OCI-LY7 (cell line): ENCODE measurements at regions not wholly inside any gene's neighbourhood (a gene's known extent, or its start where the extent isn't known, plus 50 kb on each side); places are given as distances from the start of the nearest gene placed in this dataset.

ENCODE experiments used
- BruUV-seq: library from RNA; stranded (reverse); fragments of 400-500 nt; replicated peaks from 2 replicates; lab custom pipeline; 2021; lab: Mats Ljungman, UMichigan
- CTCF ChIA-PET: fragments of 300-600 bp; sonication (Branson Sonifier 250); formaldehyde crosslinking; loops from one replicate; lab custom pipeline; 2022; ENCODE audit warnings: antibody characterized with exemption; ENCODE audit not compliant: unreplicated experiment; lab: Charles Lee
- POLR2A ChIA-PET: fragments of 300-600 bp; sonication (Branson Sonifier 250); formaldehyde crosslinking; loops from one replicate; lab custom pipeline; 2022; ENCODE audit warnings: antibody characterized with exemption; lab: Charles Lee
- DNase-seq: peaks from one replicate; pipeline ENCODE4 v3.0.0-alpha.2; 2015; ENCODE audit warnings: low spot score
- H2AFZ ChIP-seq: fragments of 200-600 bp; sonication (generic), shearing (Covaris generic); 2 replicates; pipeline ENCODE4 v1.6.1; 2014; ENCODE audit warnings: mild to moderate bottlenecking, antibody characterized with exemption, low read length, moderate library complexity
- H3K27ac ChIP-seq: fragments of 200-600 bp; sonication (generic); 2 replicates; pipeline ENCODE4 v1.5.1; 2014; ENCODE audit warnings: mixed run types, low read depth, mild to moderate bottlenecking, moderate library complexity, low read length, inconsistent platforms; ENCODE audit not compliant: poor library complexity, severe bottlenecking
- H3K36me3 ChIP-seq: fragments of 200-600 bp; sonication (generic); 2 replicates; pipeline ENCODE4 v1.6.1; 2014; ENCODE audit warnings: mild to moderate bottlenecking, antibody characterized with exemption, low read length, moderate library complexity, mixed read lengths; ENCODE audit not compliant: insufficient read depth
- H3K4me1 ChIP-seq: fragments of 200-600 bp; sonication (generic); 2 replicates; pipeline ENCODE4 v1.5.1; 2014; ENCODE audit warnings: mild to moderate bottlenecking, low read length; ENCODE audit not compliant: insufficient read depth, poor library complexity, severe bottlenecking
- H3K4me2 ChIP-seq: fragments of 200-600 bp; sonication (generic); 2 replicates; pipeline ENCODE4 v1.6.1; 2014; ENCODE audit warnings: mild to moderate bottlenecking, low read length
- H3K4me3 ChIP-seq: fragments of 200-600 bp; sonication (generic); 2 replicates; pipeline ENCODE4 v1.5.1; 2014; ENCODE audit warnings: mild to moderate bottlenecking, low read depth, low read length; ENCODE audit not compliant: poor library complexity, severe bottlenecking
- H3K79me2 ChIP-seq: fragments of 200-600 bp; sonication (generic); 2 replicates; pipeline ENCODE4 v1.6.1; 2016; ENCODE audit warnings: low read depth, mild to moderate bottlenecking, low read length, moderate library complexity, mixed read lengths; ENCODE audit not compliant: insufficient read depth
- H3K9me2 ChIP-seq: fragments of 200-600 bp; sonication (generic); 2 replicates; pipeline ENCODE4 v1.6.1; 2016; ENCODE audit warnings: mild to moderate bottlenecking, low read length, mixed read lengths; ENCODE audit not compliant: insufficient read depth
- H3K9me3 ChIP-seq: fragments of 200-600 bp; sonication (generic); 2 replicates; pipeline ENCODE4 v1.6.1; 2014; ENCODE audit warnings: mild to moderate bottlenecking, mixed run types, low read length, mixed read lengths
- H4K20me1 ChIP-seq: fragments of 200-600 bp; sonication (generic); 2 replicates; pipeline ENCODE4 v1.6.1; 2014; ENCODE audit warnings: mild to moderate bottlenecking, antibody characterized with exemption, low read length, moderate library complexity, mixed read lengths; ENCODE audit not compliant: insufficient read depth
- EZH2phosphoT487 ChIP-seq: fragments of 200-600 bp; sonication (generic); IDR thresholded peaks from 2 replicates; pipeline ENCODE4 v1.6.1; 2018; ENCODE audit warnings: low read depth, borderline replicate concordance, mild to moderate bottlenecking, mixed run types, antibody characterized with exemption, low read length, moderate library complexity, mixed read lengths
- intact Hi-C: fragments of 100-400 bp; cut with micrococcal nuclease; formaldehyde crosslinking; loops from one replicate; pipeline ENCODE4 v1.10.0; 2022; ENCODE audit not compliant: unreplicated experiment
- TF ChIP-seq, protein P1 (sequence below): fragments of 200-600 bp; sonication (generic); conservative IDR thresholded peaks from 2 replicates; pipeline ENCODE4 v1.5.1; 2014; ENCODE audit warnings: mild to moderate bottlenecking, antibody characterized with exemption, low read length, moderate library complexity, mixed read lengths

DNA sequence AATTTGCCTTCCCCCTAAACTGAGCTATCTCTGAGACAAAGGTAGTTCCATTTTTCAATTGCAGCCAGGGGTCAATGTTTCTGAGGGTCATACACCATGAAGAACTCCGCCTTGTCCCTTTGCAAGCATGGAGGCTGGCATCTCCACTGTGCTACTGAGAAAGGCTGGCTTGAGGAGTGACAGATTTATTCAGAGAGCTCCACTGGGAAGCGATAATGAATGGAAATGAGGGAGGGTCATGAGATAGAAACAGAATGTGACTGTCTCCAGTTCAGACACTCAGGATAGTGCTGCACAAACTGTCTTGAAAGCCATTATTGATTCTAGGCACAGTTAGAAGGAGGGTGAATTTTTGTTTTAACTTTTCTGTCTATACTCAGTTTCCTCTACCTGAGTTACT is 197.5 kb downstream of the ZNF326 start:
- no peaks in the 10 kb centered on the region for H3K79me2 ChIP-seq
- no peak for DNase-seq
- no TSS peak for BruUV-seq
- TF ChIP-seq EZH2phosphoT487: no peak
- TF ChIP-seq, protein P1, sequence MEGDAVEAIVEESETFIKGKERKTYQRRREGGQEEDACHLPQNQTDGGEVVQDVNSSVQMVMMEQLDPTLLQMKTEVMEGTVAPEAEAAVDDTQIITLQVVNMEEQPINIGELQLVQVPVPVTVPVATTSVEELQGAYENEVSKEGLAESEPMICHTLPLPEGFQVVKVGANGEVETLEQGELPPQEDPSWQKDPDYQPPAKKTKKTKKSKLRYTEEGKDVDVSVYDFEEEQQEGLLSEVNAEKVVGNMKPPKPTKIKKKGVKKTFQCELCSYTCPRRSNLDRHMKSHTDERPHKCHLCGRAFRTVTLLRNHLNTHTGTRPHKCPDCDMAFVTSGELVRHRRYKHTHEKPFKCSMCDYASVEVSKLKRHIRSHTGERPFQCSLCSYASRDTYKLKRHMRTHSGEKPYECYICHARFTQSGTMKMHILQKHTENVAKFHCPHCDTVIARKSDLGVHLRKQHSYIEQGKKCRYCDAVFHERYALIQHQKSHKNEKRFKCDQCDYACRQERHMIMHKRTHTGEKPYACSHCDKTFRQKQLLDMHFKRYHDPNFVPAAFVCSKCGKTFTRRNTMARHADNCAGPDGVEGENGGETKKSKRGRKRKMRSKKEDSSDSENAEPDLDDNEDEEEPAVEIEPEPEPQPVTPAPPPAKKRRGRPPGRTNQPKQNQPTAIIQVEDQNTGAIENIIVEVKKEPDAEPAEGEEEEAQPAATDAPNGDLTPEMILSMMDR: no peak
- H3K4me3 ChIP-seq: no peak overlapping the region
- no peaks in the 10 kb centered on the region for H4K20me1 ChIP-seq
- H3K4me1 ChIP-seq: no peaks in the 10 kb centered on the region
- POLR2A ChIA-PET: no interaction called here
- no peaks in the 10 kb centered on the region for H3K9me3 ChIP-seq
- H2AFZ ChIP-seq: no peak overlapping the region
- intact Hi-C loops: no loop called here
- no peaks in the 10 kb centered on the region for H3K9me2 ChIP-seq
- no peak overlapping the region for H3K27ac ChIP-seq
- H3K4me2 ChIP-seq: no peak overlapping the region
- H3K36me3 ChIP-seq: no peaks in the 10 kb centered on the region
- CTCF ChIA-PET: no interaction called here

DNA sequence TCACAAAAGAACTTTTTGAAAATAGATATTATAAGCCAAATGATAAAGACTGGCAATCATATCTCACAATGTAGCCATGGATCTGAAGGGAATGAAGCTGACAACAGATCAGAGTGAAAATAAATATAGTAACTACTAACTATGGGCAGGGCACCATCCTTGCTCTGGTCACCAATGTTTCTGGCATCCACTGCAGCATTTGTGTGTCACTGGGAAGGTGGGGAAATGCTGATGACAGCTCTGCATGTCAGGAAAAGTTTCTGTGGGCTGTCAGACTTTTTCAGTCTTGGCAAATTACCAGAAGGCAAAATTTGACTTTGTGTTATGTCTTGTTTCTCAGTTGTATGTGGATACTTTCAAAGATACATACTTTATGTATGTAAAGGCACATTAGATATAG is 195.6 kb downstream of the ZNF326 start:
- Histone ChIP-seq H2AFZ (no peak overlapping the region), H3K79me2 (no peaks in the 10 kb centered on the region), H4K20me1 (no peaks in the 10 kb centered on the region), H3K9me3 (no peaks in the 10 kb centered on the region), H3K9me2 (no peaks in the 10 kb centered on the region), H3K36me3 (no peaks in the 10 kb centered on the region), H3K4me1 (no peaks in the 10 kb centered on the region), H3K4me2 (no peak overlapping the region), H3K4me3 (no peak overlapping the region), H3K27ac (no peak overlapping the region)
- no TSS peak for BruUV-seq
- ChIA-PET CTCF (no interaction called here), POLR2A (no interaction called here)
- TF ChIP-seq, protein P1: no peak
- TF ChIP-seq EZH2phosphoT487: no peak
- no peak for DNase-seq
- intact Hi-C loops: no loop called here

DNA sequence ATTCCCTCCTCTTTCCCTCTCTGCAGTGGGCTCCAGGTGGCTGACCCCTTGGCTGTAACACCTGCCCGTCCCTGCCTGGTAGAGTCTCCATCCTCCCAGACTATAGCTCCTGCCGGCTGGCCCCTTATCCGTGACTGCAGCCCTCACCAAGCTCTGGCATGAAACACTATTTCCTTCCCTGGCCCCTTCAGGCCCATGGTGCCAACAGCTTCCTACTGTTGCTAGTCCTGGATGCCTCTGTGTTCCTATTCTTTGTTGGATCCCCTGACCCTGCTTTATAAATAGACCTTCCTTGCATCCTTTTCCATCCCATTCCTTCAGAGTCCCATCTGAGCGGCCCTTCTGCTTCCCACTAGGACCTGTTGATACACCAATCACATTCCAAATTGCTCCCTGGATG is 195.0 kb downstream of the ZNF326 start:
- ChIA-PET POLR2A (no interaction called here), CTCF (no interaction called here)
- no peaks in the 10 kb centered on the region for H3K4me1 ChIP-seq

More for the DNA sequence above, 195.0 kb downstream of the ZNF326 start:
- Histone ChIP-seq H4K20me1 (no peaks in the 10 kb centered on the region), H3K4me2 (no peak overlapping the region), H3K27ac (no peak overlapping the region), H3K79me2 (no peaks in the 10 kb centered on the region), H2AFZ (no peak overlapping the region), H3K4me3 (no peak overlapping the region), H3K36me3 (no peaks in the 10 kb centered on the region), H3K9me3 (no peaks in the 10 kb centered on the region), H3K9me2 (no peaks in the 10 kb centered on the region)
- BruUV-seq: no TSS peak
- TF ChIP-seq EZH2phosphoT487: no peak
- TF ChIP-seq, protein P1: no peak
- DNase-seq: no peak
- intact Hi-C loops: no loop called here
